ENCODE measurements at regions not wholly inside any gene's neighbourhood (a gene's known extent, or its start where the extent isn't known, plus 50 kb on each side); places are given as distances from the start of the nearest gene placed in this dataset.
A peak's percentile ranks its signal among the peaks of the same experiment; 100 is the strongest.
"Not testable (repeated sequence)": the region's sequence is repeated elsewhere in the genome, so short reads cannot be mapped to it uniquely, and the experiment has no call there.

DNA sequence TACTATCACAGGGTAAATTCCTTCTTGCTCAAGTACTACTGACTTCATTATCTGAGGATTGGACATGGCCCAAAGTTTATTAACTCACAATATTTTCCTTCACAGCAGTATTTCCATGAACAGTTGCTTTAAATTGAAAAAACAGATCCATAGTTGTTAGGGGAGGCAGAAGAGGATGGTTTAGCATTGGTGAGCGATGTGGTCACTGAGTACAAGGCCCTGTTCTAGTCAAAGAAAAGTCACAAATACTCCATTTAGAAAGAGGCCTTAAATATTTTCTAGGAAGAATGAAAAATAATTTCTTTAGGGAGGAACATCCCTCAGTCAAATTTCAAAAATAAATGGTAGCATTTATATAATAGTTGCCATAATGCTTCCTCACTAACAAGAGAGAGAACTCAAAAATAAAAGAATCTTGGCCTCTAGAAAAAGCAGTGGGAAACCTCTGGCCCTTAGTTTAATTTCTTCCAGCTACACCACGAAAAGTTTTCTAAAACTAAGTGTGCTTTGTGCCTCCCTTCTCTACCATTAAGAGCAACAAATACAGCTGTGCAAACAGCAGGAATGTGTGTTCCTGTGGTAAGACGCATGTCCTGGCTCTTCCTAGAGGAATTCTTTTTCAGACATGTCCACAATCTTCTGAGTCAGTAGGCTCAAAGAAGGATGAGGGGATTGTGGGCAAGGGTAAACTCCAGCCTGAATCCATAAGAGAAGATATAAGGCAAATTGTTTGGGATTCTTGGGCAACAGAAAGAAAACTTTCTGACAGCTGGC is 105.7 kb downstream of the HOXA1 start:
- Mint-ChIP-seq H3K27me3 (ENCODE audit: low read depth, poor library complexity) (no peaks in the 10 kb centered on the region), H3K27ac (peak overlapping the region; percentile 93), H3K4me3 (no peak overlapping the region), H3K36me3 (ENCODE audit: low read depth) (no peaks in the 10 kb centered on the region), H3K4me1 (peaks cover 61% of the 10 kb centered on the region), H3K9me3 (no peaks in the 10 kb centered on the region)
- TF ChIP-seq, protein P1, sequence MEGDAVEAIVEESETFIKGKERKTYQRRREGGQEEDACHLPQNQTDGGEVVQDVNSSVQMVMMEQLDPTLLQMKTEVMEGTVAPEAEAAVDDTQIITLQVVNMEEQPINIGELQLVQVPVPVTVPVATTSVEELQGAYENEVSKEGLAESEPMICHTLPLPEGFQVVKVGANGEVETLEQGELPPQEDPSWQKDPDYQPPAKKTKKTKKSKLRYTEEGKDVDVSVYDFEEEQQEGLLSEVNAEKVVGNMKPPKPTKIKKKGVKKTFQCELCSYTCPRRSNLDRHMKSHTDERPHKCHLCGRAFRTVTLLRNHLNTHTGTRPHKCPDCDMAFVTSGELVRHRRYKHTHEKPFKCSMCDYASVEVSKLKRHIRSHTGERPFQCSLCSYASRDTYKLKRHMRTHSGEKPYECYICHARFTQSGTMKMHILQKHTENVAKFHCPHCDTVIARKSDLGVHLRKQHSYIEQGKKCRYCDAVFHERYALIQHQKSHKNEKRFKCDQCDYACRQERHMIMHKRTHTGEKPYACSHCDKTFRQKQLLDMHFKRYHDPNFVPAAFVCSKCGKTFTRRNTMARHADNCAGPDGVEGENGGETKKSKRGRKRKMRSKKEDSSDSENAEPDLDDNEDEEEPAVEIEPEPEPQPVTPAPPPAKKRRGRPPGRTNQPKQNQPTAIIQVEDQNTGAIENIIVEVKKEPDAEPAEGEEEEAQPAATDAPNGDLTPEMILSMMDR (IDR thresholded peaks at IDR 0.05), result no peak
- DNase-seq, result no peak

DNA sequence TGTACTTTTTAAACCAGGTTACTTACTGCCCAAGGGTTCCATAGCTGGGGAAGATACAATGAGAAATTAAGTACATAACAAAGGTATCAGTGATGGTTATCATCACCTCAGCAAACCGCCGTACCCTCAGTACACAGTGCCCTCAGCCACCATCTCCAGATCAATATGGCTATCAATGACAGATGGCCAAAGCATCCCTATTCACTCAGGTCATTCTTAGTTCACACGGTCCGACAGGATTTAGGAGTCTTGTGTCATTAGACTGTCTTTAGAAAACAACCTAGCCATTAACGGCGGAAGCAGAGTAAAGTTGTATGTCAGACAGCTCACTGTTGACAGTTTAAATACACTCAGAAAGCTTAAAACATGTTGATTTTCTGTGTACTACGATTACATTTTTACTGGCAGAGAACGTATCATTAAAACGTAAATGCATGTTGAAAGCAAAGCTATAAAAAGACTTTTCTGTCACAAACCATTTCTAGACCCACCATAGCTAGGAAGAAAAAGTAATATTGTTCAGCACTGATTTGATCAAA is 106.9 kb downstream of the HOXA1 start:
- Mint-ChIP-seq H3K4me3 (peak overlapping the region; percentile 61), H3K27me3 (ENCODE audit: low read depth, poor library complexity) (no peaks in the 10 kb centered on the region), H3K36me3 (ENCODE audit: low read depth) (no peaks in the 10 kb centered on the region), H3K9me3 (no peaks in the 10 kb centered on the region), H3K27ac (peak overlapping the region; percentile 93), H3K4me1 (peaks cover 55% of the 10 kb centered on the region)
- TF ChIP-seq, protein P1 (IDR thresholded peaks at IDR 0.05), result no peak
- DNase-seq, result no peak

DNA sequence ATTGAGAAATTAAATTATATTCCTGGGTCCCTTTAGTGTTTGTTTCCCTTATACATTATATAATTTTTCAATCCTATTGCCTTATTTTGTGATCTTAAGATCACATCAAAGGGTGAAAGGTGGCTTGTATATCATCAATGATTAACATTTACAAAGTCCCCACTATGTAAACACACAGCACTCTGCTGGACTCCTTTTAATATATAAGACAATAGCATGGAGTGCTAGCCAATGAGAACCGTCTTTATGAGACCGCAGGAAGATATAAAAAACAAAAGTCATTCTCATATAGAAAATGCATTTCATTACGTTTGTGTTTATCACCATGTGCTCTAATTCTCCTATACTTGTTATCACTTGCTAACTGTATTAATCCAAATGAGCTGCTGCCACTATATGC is 108.5 kb downstream of the HOXA1 start:
- TF ChIP-seq, protein P1 (IDR thresholded peaks at IDR 0.05), result no peak
- Mint-ChIP-seq H3K27me3 (ENCODE audit: low read depth, poor library complexity) (no peaks in the 10 kb centered on the region), H3K9me3 (no peaks in the 10 kb centered on the region), H3K36me3 (ENCODE audit: low read depth) (no peaks in the 10 kb centered on the region), H3K4me1 (peaks cover 46% of the 10 kb centered on the region), H3K4me3 (no peak overlapping the region), H3K27ac (no peak overlapping the region)
- no peak for DNase-seq

DNA sequence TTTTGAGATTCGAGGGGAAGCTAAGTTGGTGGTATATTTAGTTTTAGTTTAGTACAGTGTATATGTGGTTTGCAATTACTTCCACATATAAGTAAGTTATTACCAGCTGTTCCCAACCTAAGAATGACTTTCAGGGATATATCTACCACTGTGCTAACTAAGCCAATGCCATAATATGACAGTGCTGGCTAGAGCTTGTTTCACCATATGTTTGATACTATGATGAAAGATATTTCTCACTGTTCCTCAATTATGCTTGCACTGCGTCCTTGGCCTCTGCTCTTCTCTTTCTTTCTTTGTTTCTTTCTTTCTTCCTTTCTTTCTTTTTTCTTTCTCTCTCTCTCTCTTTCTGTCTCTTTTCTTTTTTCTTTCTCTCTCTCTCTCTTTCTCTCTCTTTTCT is 113.8 kb upstream of the SKAP2 start:
- H3K9me3 Mint-ChIP-seq, result peaks cover 9% of the 10 kb centered on the region
- H3K36me3 Mint-ChIP-seq (ENCODE audit: low read depth), result no peaks in the 10 kb centered on the region
- peaks cover 3% of the 10 kb centered on the region for H3K27me3 Mint-ChIP-seq (ENCODE audit: low read depth, poor library complexity)
- H3K4me1 Mint-ChIP-seq, result peaks cover 14% of the 10 kb centered on the region
- no peak overlapping the region for H3K27ac Mint-ChIP-seq
- no peak overlapping the region for H3K4me3 Mint-ChIP-seq
- no peak for DNase-seq
- TF ChIP-seq, protein P1 (IDR thresholded peaks at IDR 0.05), result no peak

DNA sequence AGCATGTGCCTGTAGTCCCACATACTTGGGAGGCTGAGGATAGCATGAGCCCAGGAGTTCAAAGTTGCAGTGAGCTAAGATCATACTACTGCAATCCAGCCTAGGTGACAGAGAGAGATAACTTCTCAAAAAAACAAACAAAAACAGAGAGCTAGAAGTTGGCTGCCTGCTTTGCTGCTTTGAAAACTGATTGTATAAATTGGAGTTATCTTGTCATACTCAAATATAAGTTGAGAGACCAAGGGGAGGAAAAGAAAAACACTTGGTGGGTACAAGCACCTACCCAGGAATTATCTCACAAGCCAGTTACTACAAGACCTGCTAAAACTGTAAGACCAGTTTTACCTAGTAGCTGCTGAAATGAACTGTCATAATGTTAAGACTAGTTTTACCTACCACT is 112.5 kb upstream of the SKAP2 start:
- H3K9me3 Mint-ChIP-seq, result peaks cover 22% of the 10 kb centered on the region
- H3K27me3 Mint-ChIP-seq (ENCODE audit: low read depth, poor library complexity), result no peaks in the 10 kb centered on the region
- H3K27ac Mint-ChIP-seq, result no peak overlapping the region
- peaks cover 10% of the 10 kb centered on the region for H3K36me3 Mint-ChIP-seq (ENCODE audit: low read depth)
- DNase-seq, result no peak
- TF ChIP-seq, protein P1 (IDR thresholded peaks at IDR 0.05), result no peak
- no peak overlapping the region for H3K4me3 Mint-ChIP-seq
- peaks cover 14% of the 10 kb centered on the region for H3K4me1 Mint-ChIP-seq

DNA sequence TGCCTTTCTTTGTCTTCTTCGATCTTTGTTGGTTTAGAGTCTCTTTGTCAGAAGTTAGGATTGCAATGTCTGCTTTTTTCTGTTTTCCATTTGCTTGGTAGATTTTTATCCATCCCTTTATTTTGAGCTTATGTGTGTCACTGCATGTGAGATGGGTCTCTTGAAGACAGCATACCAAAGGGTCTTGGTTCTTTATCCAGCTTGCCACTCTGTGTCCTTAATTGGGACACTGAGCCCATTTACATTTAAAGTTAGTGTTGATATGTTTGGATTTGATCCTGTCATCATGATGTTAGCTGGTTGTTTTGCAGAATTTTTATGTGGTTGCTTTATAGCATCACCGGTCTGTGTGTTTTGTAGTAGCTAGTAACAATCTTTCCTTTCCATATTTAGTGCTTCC is 107.5 kb upstream of the SKAP2 start:
- not testable (repeated sequence) for H3K4me3 Mint-ChIP-seq; H3K27me3 Mint-ChIP-seq (ENCODE audit: low read depth, poor library complexity); DNase-seq; H3K4me1 Mint-ChIP-seq; H3K27ac Mint-ChIP-seq
- Mint-ChIP-seq H3K36me3 (ENCODE audit: low read depth) (peaks cover 23% of the 10 kb centered on the region), H3K9me3 (peaks cover 48% of the 10 kb centered on the region)

Measured in nephron progenitor cell (in vitro differentiated cells).